DOHH2 (cell line): ENCODE measurements at regions not wholly inside any gene's neighbourhood (a gene's known extent, or its start where the extent isn't known, plus 50 kb on each side); places are given as distances from the start of the nearest gene placed in this dataset.

Source experiments
- H3F3A ChIP-seq: fragments of 200-600 bp; sonication (generic), shearing (Covaris generic); 2 replicates; pipeline ENCODE4 v1.6.0; 2016; ENCODE audit warnings: antibody characterized with exemption, mild to moderate bottlenecking; ENCODE audit not compliant: control insufficient read depth, insufficient read depth
- H3K27ac ChIP-seq: fragments of 200-600 bp; sonication (generic); 2 replicates; pipeline ENCODE4 v1.5.1; 2014; ENCODE audit warnings: low read depth, mild to moderate bottlenecking, low read length, moderate library complexity
- H3K27me3 ChIP-seq: fragments of 200-600 bp; sonication (generic); 2 replicates; pipeline ENCODE4 v1.6.1; 2014; ENCODE audit warnings: mild to moderate bottlenecking, low read length, mixed read lengths; ENCODE audit not compliant: control insufficient read depth
- H3K36me3 ChIP-seq: fragments of 200-600 bp; sonication (generic); 2 replicates; pipeline ENCODE4 v1.6.1; 2014; ENCODE audit warnings: mild to moderate bottlenecking, low read length, moderate library complexity, mixed read lengths; ENCODE audit not compliant: control insufficient read depth
- H3K4me1 ChIP-seq: fragments of 200-600 bp; sonication (generic); 2 replicates; pipeline ENCODE4 v1.6.1; 2014; ENCODE audit warnings: mild to moderate bottlenecking, low read length, mixed read lengths; ENCODE audit not compliant: control insufficient read depth
- H3K4me2 ChIP-seq: fragments of 200-600 bp; sonication (generic); 2 replicates; pipeline ENCODE4 v1.6.0; 2014; ENCODE audit warnings: mild to moderate bottlenecking, low read length, moderate library complexity
- H3K4me3 ChIP-seq: fragments of 200-600 bp; sonication (generic); 2 replicates; pipeline ENCODE4 v1.5.1; 2014; ENCODE audit warnings: mild to moderate bottlenecking, low read length, mixed read lengths
- H3K79me2 ChIP-seq: fragments of 200-600 bp; sonication (generic); 2 replicates; pipeline ENCODE4 v1.6.1; 2014; ENCODE audit warnings: mild to moderate bottlenecking, low read length, mixed read lengths; ENCODE audit not compliant: control insufficient read depth
- H3K9me2 ChIP-seq: fragments of 200-600 bp; sonication (generic); replicated peaks from 2 replicates; pipeline ENCODE4 v1.6.1; 2014; ENCODE audit warnings: mild to moderate bottlenecking, low read length, mixed read lengths; ENCODE audit not compliant: control insufficient read depth
- H3K9me3 ChIP-seq: fragments of 200-600 bp; sonication (generic); 2 replicates; pipeline ENCODE4 v1.6.1; 2014; ENCODE audit warnings: antibody characterized with exemption, low read length, mixed read lengths; ENCODE audit not compliant: control insufficient read depth, insufficient read depth
- H4K20me1 ChIP-seq: fragments of 200-600 bp; sonication (generic); 2 replicates; pipeline ENCODE4 v1.6.0; 2014; ENCODE audit warnings: low read depth, mild to moderate bottlenecking, antibody characterized with exemption, low read length, moderate library complexity; ENCODE audit not compliant: control insufficient read depth, insufficient read depth
- EZH2phosphoT487 ChIP-seq: fragments of 200-600 bp; sonication (generic); IDR thresholded peaks from 2 replicates; pipeline ENCODE4 v1.6.1; 2017; ENCODE audit warnings: borderline replicate concordance, mild to moderate bottlenecking, antibody characterized with exemption, low read length, moderate library complexity, mixed read lengths
- TF ChIP-seq, protein P1 (sequence below): fragments of 200-600 bp; sonication (generic); IDR thresholded peaks from one replicate; pipeline ENCODE4 v1.5.1; 2014; ENCODE audit warnings: antibody characterized with exemption, mild to moderate bottlenecking, low read depth, low read length; ENCODE audit not compliant: poor library complexity, severe bottlenecking

DNA sequence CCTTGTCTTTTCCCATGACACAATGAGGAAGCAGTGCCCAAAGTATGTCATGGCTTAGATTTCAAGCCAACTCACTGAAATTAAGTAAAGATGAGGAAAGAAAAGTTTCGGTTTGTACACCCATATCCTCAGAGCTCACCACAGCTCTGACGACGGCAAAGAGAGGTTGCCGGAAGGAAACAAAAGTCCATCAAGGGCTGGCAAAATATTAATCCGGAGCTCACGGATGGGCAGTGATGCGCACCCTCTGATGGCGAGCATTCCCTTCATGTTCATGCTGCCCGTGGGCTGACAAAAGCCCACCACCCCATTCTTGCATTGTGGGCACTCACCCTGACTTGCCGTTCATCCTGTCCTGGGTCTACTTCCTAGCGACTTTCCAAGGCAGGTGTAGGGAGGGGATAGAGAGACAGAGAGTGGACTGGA is 103.1 kb downstream of the SOX9 start:
- no peak overlapping the region for H3K27ac ChIP-seq
- H3K36me3 ChIP-seq, result no peaks in the 10 kb centered on the region
- no peaks in the 10 kb centered on the region for H3K9me3 ChIP-seq
- no peak overlapping the region for H3K4me2 ChIP-seq
- H3K79me2 ChIP-seq, result no peaks in the 10 kb centered on the region
- no peaks in the 10 kb centered on the region for H3K9me2 ChIP-seq
- H3K4me1 ChIP-seq, result no peaks in the 10 kb centered on the region
- no peak for TF ChIP-seq EZH2phosphoT487
- TF ChIP-seq, protein P1, sequence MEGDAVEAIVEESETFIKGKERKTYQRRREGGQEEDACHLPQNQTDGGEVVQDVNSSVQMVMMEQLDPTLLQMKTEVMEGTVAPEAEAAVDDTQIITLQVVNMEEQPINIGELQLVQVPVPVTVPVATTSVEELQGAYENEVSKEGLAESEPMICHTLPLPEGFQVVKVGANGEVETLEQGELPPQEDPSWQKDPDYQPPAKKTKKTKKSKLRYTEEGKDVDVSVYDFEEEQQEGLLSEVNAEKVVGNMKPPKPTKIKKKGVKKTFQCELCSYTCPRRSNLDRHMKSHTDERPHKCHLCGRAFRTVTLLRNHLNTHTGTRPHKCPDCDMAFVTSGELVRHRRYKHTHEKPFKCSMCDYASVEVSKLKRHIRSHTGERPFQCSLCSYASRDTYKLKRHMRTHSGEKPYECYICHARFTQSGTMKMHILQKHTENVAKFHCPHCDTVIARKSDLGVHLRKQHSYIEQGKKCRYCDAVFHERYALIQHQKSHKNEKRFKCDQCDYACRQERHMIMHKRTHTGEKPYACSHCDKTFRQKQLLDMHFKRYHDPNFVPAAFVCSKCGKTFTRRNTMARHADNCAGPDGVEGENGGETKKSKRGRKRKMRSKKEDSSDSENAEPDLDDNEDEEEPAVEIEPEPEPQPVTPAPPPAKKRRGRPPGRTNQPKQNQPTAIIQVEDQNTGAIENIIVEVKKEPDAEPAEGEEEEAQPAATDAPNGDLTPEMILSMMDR, result no peak
- no peak overlapping the region for H3K4me3 ChIP-seq
- H3K27me3 ChIP-seq, result no peaks in the 10 kb centered on the region
- H3F3A ChIP-seq, result no peaks in the 10 kb centered on the region
- no peaks in the 10 kb centered on the region for H4K20me1 ChIP-seq

- H3K4me1 ChIP-seq, result no peaks in the 10 kb centered on the region
- H3K27me3 ChIP-seq, result no peaks in the 10 kb centered on the region
- H3K27ac ChIP-seq, result no peak overlapping the region
- H3F3A ChIP-seq, result no peaks in the 10 kb centered on the region
- TF ChIP-seq, protein P1, result no peak
- no peak for TF ChIP-seq EZH2phosphoT487
- no peaks in the 10 kb centered on the region for H3K9me2 ChIP-seq
- H4K20me1 ChIP-seq, result no peaks in the 10 kb centered on the region
- no peak overlapping the region for H3K4me3 ChIP-seq
- no peaks in the 10 kb centered on the region for H3K9me3 ChIP-seq
- H3K36me3 ChIP-seq, result no peaks in the 10 kb centered on the region
- H3K79me2 ChIP-seq, result no peaks in the 10 kb centered on the region
- H3K4me2 ChIP-seq, result no peak overlapping the region
Observed at GRCh38 chr17:72226322-72226721, 105.5 kb downstream of the SOX9 start.

DNA sequence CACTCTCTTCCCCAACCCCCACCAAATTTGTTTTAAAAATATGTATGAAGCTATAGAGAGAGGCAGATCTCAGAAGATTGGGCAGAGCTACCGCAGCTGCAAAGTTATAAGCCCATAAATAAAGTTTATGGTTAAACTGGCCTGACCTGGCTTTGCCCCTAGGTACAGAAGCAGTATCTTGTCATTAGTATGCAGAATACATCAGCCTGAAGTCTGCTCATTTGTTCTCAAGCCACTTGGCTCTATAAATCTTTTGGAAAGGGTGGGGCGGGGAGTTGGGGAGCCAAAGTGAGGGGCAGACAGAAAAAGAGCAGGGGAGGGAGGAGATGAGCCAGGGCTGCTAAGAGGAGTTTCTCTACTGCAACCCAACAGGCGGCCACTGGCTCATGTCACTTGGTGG is 113.2 kb downstream of the SOX9 start:
- no peak overlapping the region for H3K27ac ChIP-seq
- H3K4me2 ChIP-seq, result no peak overlapping the region
- no peaks in the 10 kb centered on the region for H3K79me2 ChIP-seq
- H3K36me3 ChIP-seq, result no peaks in the 10 kb centered on the region
- H3K27me3 ChIP-seq, result 0 out of 2 replicates have a peak, but pooled peaks cover 2% of the 10 kb centered on the region
- no peak for TF ChIP-seq EZH2phosphoT487
- TF ChIP-seq, protein P1, result no peak
- H3F3A ChIP-seq, result no peaks in the 10 kb centered on the region
- no peaks in the 10 kb centered on the region for H4K20me1 ChIP-seq
- H3K4me1 ChIP-seq, result no peaks in the 10 kb centered on the region
- H3K4me3 ChIP-seq, result no peak overlapping the region
- H3K9me2 ChIP-seq, result no peaks in the 10 kb centered on the region
- no peaks in the 10 kb centered on the region for H3K9me3 ChIP-seq

DNA sequence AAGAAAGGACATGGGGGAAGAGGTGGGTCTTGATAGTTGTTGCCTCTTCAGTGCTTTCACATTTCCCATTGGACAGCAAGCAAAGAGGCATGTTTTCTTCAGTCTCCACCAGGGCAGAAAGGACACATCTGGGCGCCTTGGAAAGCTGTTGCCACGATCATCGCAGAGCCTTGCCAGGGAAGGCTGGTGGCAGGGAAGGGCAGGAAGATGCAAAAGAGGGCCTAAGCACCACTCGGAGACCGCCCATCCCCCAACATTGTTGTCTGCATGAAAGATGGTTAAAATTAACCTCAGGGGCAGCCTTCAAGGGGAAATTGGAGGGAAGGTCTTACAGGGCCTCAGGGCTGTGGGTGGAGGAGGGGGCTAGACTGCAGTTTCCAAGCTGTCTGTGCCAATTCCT is 114.2 kb downstream of the SOX9 start:
- H4K20me1 ChIP-seq, result no peaks in the 10 kb centered on the region
- H3K36me3 ChIP-seq, result no peaks in the 10 kb centered on the region
- H3K9me3 ChIP-seq, result no peaks in the 10 kb centered on the region
- no peak overlapping the region for H3K4me2 ChIP-seq
- no peaks in the 10 kb centered on the region for H3F3A ChIP-seq
- H3K4me1 ChIP-seq, result no peaks in the 10 kb centered on the region
- H3K4me3 ChIP-seq, result no peak overlapping the region
- H3K9me2 ChIP-seq, result no peaks in the 10 kb centered on the region
- TF ChIP-seq EZH2phosphoT487, result no peak
- 0 out of 2 replicates have a peak, but pooled peaks cover 2% of the 10 kb centered on the region for H3K27me3 ChIP-seq
- no peak overlapping the region for H3K27ac ChIP-seq
- no peaks in the 10 kb centered on the region for H3K79me2 ChIP-seq
